GM21526 (cell line): ENCODE measurements at regions not wholly inside any gene's neighbourhood (a gene's known extent, or its start where the extent isn't known, plus 50 kb on each side); places are given as distances from the start of the nearest gene placed in this dataset.

Source experiments
- ATAC-seq: cut with Tn5 transposase; IDR thresholded peaks from one replicate; pipeline ENCODE4 v1.9.1; 2021; ENCODE audit warnings: moderate library complexity; ENCODE audit not compliant: unreplicated experiment, low FRiP score

- no peak for ATAC-seq
Observed at GRCh38 chr19:28471731-28472510, 741.0 kb downstream of the UQCRFS1 start.

GRCh38 chr19:28469544-28469943, 743.4 kb downstream of the UQCRFS1 start:
- ATAC-seq: no peak

- no peak for ATAC-seq
Observed at GRCh38 chr19:28468701-28469459, 744.1 kb downstream of the UQCRFS1 start.

- no peak for ATAC-seq
Observed at GRCh38 chr19:28466107-28467045, 746.6 kb downstream of the UQCRFS1 start.

- no peak for ATAC-seq
Observed at GRCh38 chr19:28465371-28466086, 747.4 kb downstream of the UQCRFS1 start.

GRCh38 chr19:28463493-28464053, 749.4 kb downstream of the UQCRFS1 start:
- no peak for ATAC-seq

GRCh38 chr19:28457620-28458019, 755.3 kb downstream of the UQCRFS1 start:
- ATAC-seq: no peak

GRCh38 chr19:28456708-28457320, 756.1 kb downstream of the UQCRFS1 start:
- ATAC-seq: no peak

- no peak for ATAC-seq
Observed at GRCh38 chr19:28456252-28456651, 756.7 kb downstream of the UQCRFS1 start.

GRCh38 chr19:28454083-28454482, 758.9 kb downstream of the UQCRFS1 start:
- no peak for ATAC-seq

- no peak for ATAC-seq
Observed at GRCh38 chr19:28453420-28453819, 759.5 kb downstream of the UQCRFS1 start.

- no peak for ATAC-seq
Observed at GRCh38 chr19:28449803-28450202, 763.1 kb downstream of the UQCRFS1 start.

- no peak for ATAC-seq
Observed at GRCh38 chr19:28446511-28446910, 766.4 kb downstream of the UQCRFS1 start.

GRCh38 chr19:28445826-28446225, 767.1 kb downstream of the UQCRFS1 start:
- ATAC-seq: no peak

GRCh38 chr19:28444362-28444761, 768.6 kb downstream of the UQCRFS1 start:
- ATAC-seq: no peak

GRCh38 chr19:28443361-28443760, 769.6 kb downstream of the UQCRFS1 start:
- ATAC-seq: no peak

GRCh38 chr19:28437390-28438346, 775.3 kb downstream of the UQCRFS1 start:
- ATAC-seq: no peak

GRCh38 chr19:28436320-28436719, 776.6 kb downstream of the UQCRFS1 start:
- no peak for ATAC-seq
